ENCODE measurements at regions not wholly inside any gene's neighbourhood (a gene's known extent, or its start where the extent isn't known, plus 50 kb on each side); places are given as distances from the start of the nearest gene placed in this dataset.

DNA sequence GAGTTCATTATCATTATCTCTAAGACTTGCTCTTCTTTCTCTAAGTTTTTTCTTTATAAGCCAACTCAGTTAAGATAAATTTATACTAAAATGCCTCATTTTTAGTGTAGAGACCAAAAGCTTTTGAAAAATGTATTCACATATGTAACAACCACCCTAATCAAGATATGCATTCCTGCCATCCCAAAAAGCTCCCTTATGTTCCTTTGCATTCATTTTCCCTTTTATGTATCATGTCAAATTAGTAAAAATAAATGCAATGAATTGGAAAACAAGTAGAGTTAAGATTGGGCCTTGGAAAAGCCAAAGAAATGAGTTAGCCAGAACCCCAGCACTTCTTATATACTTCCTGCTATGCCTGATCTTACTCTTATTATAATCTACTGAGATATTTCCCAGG is 62.2 kb downstream of the NPY2R start:
- POLR2A ChIA-PET (ENCODE audit: unreplicated experiment): no interaction called here
- no peak overlapping the region for H3K4ac ChIP-seq (ENCODE audit: low read depth, low read length)
- no peak overlapping the region for H3K4me3 ChIP-seq (ENCODE audit: insufficient read depth, low read depth, low read length)
- H4K91ac ChIP-seq (ENCODE audit: insufficient read depth, low read depth, low read length): no peak overlapping the region
- no peaks in the 10 kb centered on the region for H4K20me1 ChIP-seq (ENCODE audit: insufficient read depth, low read length)
- H3K36me3 ChIP-seq (ENCODE audit: control insufficient read depth, insufficient read depth, low read length): no peaks in the 10 kb centered on the region
- H3K56ac ChIP-seq (ENCODE audit: extremely low read depth, insufficient read depth, low read length): no peak overlapping the region
- H2AK9ac ChIP-seq (replicated peaks; ENCODE audit: low read depth, low read length, poor library complexity): no peak overlapping the region
- dilution Hi-C loops (cut with HindIII; ENCODE audit: low sequenced_read_pairs, unreplicated experiment) (no loop called here), intact Hi-C loops (cut with micrococcal nuclease) (no loop called here), in situ Hi-C loops (cut with MboI; ENCODE audit: low sequenced_read_pairs) (no loop called here)
- H2BK120ac ChIP-seq (ENCODE audit: low read depth, low read length): no peak overlapping the region
- no peaks in the 10 kb centered on the region for H3K9me3 ChIP-seq (ENCODE audit: control insufficient read depth, insufficient read depth, low read length)
- no TSS peak for BruUV-seq (replicated peaks)
- no peak overlapping the region for H3K9ac ChIP-seq (ENCODE audit: low read depth, low read length)
- no peak overlapping the region for H2AFZ ChIP-seq (replicated peaks; ENCODE audit: low read length, poor library complexity)
- no peaks in the 10 kb centered on the region for H3K27me3 ChIP-seq (ENCODE audit: control insufficient read depth, insufficient read depth, low read length)
- H2BK5ac ChIP-seq (ENCODE audit: low read depth, low read length, poor library complexity, severe bottlenecking): no peak overlapping the region
- H3K23ac ChIP-seq (ENCODE audit: low read depth, low read length): no peak overlapping the region
- H2AK5ac ChIP-seq (ENCODE audit: low read depth, low read length): no peak overlapping the region
- ATAC-seq (ENCODE audit: low read depth): no peak
- no peak overlapping the region for H2BK15ac ChIP-seq (ENCODE audit: low read depth, low read length)
- H4K8ac ChIP-seq (ENCODE audit: low read depth in 2 of 2, low read length in 2 of 2): no peak overlapping the region
- no peak overlapping the region for H3K27ac ChIP-seq (ENCODE audit: insufficient read depth, low read length)
- H2BK20ac ChIP-seq (ENCODE audit: low read depth, low read length): no peak overlapping the region
- H3K79me1 ChIP-seq (ENCODE audit: low read depth in 1 of 2, low read length in 2 of 2): no peaks in the 10 kb centered on the region
- no peak overlapping the region for H3K14ac ChIP-seq (replicated peaks; ENCODE audit: low read depth, low read length)
- no peak for DNase-seq
- H3K9me1 ChIP-seq (ENCODE audit: insufficient read depth, low read length): no peaks in the 10 kb centered on the region
- H4K5ac ChIP-seq (ENCODE audit: low read depth, low read length): no peak overlapping the region
- CTCF ChIA-PET: no interaction called here
- no peak overlapping the region for H3K18ac ChIP-seq (ENCODE audit: low read depth, low read length)
- TF ChIP-seq SMC3 (IDR thresholded peaks at IDR 0.05; ENCODE audit: low read depth, low read length) (no peak), MXI1 (IDR thresholded peaks at IDR 0.05; ENCODE audit: borderline replicate concordance, low read depth, low read length) (no peak), BHLHE40 (IDR thresholded peaks at IDR 0.05; ENCODE audit: low read depth, low read length) (no peak), NFE2L2 (IDR thresholded peaks at IDR 0.05; ENCODE audit: low read depth, low read length) (no peak), CEBPB (IDR thresholded peaks at IDR 0.05; ENCODE audit: low read depth, low read length) (no peak), RAD21 (IDR thresholded peaks at IDR 0.05; ENCODE audit: low read length) (no peak), FOS (IDR thresholded peaks at IDR 0.05; ENCODE audit: low read depth, low read length) (no peak), MAZ (IDR thresholded peaks at IDR 0.05; ENCODE audit: borderline replicate concordance, low read depth, low read length) (no peak), CHD1 (IDR thresholded peaks at IDR 0.05; ENCODE audit: low read depth, low read length) (no peak), RFX5 (IDR thresholded peaks at IDR 0.05; ENCODE audit: low read depth, low read length) (no peak), MAFK (IDR thresholded peaks at IDR 0.05; ENCODE audit: low read depth, low read length) (no peak), RCOR1 (IDR thresholded peaks at IDR 0.05; ENCODE audit: insufficient replicate concordance, low read length) (no peak), POLR2A (IDR thresholded peaks at IDR 0.05; ENCODE audit: low read depth, low read length) (no peak)
- TF ChIP-seq, protein P1, sequence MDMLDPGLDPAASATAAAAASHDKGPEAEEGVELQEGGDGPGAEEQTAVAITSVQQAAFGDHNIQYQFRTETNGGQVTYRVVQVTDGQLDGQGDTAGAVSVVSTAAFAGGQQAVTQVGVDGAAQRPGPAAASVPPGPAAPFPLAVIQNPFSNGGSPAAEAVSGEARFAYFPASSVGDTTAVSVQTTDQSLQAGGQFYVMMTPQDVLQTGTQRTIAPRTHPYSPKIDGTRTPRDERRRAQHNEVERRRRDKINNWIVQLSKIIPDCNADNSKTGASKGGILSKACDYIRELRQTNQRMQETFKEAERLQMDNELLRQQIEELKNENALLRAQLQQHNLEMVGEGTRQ (IDR thresholded peaks at IDR 0.05; ENCODE audit: low read depth, low read length): no peak
- TF ChIP-seq, protein P2, sequence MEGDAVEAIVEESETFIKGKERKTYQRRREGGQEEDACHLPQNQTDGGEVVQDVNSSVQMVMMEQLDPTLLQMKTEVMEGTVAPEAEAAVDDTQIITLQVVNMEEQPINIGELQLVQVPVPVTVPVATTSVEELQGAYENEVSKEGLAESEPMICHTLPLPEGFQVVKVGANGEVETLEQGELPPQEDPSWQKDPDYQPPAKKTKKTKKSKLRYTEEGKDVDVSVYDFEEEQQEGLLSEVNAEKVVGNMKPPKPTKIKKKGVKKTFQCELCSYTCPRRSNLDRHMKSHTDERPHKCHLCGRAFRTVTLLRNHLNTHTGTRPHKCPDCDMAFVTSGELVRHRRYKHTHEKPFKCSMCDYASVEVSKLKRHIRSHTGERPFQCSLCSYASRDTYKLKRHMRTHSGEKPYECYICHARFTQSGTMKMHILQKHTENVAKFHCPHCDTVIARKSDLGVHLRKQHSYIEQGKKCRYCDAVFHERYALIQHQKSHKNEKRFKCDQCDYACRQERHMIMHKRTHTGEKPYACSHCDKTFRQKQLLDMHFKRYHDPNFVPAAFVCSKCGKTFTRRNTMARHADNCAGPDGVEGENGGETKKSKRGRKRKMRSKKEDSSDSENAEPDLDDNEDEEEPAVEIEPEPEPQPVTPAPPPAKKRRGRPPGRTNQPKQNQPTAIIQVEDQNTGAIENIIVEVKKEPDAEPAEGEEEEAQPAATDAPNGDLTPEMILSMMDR (conservative IDR thresholded peaks at IDR 0.05; ENCODE audit: low read depth, low read length): no peak
- TF ChIP-seq, protein P3, sequence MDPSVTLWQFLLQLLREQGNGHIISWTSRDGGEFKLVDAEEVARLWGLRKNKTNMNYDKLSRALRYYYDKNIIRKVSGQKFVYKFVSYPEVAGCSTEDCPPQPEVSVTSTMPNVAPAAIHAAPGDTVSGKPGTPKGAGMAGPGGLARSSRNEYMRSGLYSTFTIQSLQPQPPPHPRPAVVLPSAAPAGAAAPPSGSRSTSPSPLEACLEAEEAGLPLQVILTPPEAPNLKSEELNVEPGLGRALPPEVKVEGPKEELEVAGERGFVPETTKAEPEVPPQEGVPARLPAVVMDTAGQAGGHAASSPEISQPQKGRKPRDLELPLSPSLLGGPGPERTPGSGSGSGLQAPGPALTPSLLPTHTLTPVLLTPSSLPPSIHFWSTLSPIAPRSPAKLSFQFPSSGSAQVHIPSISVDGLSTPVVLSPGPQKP (IDR thresholded peaks at IDR 0.05; ENCODE audit: borderline replicate concordance, low read depth, low read length): no peak
- no peak overlapping the region for H3K4me2 ChIP-seq (ENCODE audit: low read depth, low read length)
- no peaks in the 10 kb centered on the region for H3K4me1 ChIP-seq (ENCODE audit: control insufficient read depth, insufficient read depth, low read length)
